H54 (cell line): ENCODE measurements at regions not wholly inside any gene's neighbourhood (a gene's known extent, or its start where the extent isn't known, plus 50 kb on each side); places are given as distances from the start of the nearest gene placed in this dataset.

Experiments
- DNase-seq: peaks from one replicate; pipeline ENCODE4 v3.0.0; 2011; ENCODE audit warnings: low spot score, mixed read lengths; ENCODE audit not compliant: insufficient read length
- FAIRE-seq: peaks from 3 replicates; lab custom pipeline; 2011; peaks lifted over from hg19 to GRCh38; lab: Jason Lieb, UNC
- POLR2A ChIP-seq: IDR thresholded peaks from 2 replicates; pipeline ENCODE4 v1.6.1; 2011; ENCODE audit warnings: low read depth, mild to moderate bottlenecking, low read length

- TF ChIP-seq POLR2A, result no peak
- FAIRE-seq (no peak), DNase-seq (no peak)
These were observed 150.0 kb upstream of the GSC start for GRCh38 chr14:94919896-94920295.

DNA sequence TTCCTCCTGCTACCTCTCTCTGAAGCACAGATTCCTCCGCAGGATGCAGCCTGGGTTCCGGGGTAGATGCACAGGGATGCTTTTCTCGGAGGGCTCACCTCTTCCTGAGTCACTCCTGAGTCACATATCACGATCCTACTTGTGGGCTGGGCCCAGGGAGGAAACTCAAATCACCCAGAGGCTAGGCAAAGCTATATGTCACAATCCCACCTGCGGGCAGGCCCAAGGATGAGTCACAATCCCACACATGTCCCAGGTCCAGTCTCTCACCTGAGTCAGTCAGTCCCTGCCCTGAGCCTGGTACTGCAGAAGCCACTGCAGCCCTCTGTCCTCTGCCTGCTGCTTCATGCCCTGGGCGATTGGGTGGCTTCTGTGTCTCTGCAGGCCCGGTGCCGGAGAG is 149.0 kb upstream of the GSC start:
- DNase-seq (no peak), FAIRE-seq (no peak)
- TF ChIP-seq POLR2A, result no peak

DNA sequence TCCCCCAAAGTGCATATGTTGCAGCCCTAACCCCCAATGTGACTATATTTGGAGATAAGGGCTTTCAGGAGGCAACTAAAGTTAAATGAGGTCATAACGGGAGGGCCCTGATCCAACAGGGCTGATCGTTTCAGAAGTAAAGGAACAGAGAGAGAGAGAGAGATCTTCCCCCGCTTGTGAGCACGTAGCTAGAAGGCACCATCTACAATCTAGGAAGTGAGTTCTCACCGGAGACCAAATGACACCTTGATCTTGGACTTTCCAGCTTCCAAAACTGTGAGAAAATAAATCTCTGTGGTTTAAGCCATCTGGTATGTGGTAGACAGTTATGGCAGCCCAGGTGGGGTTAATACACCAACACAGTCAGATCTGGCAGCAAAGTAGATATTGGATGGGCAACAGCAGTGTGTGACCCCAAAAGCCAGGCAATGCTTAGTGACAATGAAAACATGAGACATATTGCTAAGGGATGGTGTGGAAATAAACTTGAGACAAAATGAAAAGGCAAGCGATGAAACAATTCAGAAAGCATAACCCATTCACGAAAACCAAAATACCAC is 147.2 kb upstream of the GSC start:
- no peak for FAIRE-seq
- no peak for DNase-seq
- TF ChIP-seq POLR2A, result no peak

DNA sequence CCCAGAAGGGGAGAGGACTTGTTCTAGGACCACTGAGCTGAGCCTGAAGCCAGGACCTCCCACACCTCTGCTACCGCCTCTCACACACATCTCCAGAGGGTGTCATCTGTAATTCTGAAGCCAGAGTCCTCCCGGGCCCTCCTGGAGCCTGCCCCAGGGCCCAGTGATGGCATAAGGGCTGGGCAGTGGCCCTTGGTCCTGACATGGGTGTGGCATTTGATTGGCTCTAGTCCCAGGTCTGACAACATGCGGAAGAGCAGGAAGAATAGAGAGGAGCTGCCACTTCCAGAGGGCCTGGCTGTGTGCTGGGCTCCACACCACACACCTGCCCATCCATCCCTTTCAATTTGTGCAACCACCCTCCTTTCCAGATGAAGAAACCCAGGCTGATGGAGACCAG is 144.3 kb upstream of the GSC start:
- no peak for DNase-seq
- FAIRE-seq, result no peak
- no peak for TF ChIP-seq POLR2A

DNA sequence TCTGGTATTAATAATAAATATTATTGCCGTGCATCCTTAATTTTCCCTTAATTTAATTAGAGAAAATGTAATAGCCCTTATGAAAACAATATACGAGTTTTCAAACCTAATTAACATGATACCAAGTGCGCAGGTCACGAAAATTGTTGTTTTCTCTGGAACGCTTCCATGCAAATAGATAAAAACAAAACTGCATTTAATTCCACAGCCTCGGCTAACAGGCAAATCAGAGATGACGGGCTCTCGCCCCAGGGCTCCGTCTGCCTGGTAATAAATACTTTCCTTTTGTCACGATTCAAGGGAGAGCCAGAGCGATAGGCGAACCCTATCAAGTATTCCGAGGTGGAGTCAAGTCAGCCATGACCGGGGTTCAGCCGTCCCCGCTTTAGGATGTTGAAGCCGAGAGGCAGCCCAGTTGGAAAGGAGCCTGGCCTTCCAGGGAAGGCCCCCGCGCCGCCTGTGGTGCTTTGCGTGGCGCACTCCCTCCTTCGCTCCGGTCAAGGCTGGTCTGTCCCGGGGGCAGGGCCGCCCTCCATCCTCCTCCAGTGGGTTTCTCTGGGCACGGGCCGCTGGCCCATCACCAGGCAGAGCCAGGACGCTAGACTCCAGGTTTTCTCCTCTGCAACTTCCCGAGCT is 137.8 kb upstream of the GSC start:
- no peak for DNase-seq
- TF ChIP-seq POLR2A, result no peak

DNA sequence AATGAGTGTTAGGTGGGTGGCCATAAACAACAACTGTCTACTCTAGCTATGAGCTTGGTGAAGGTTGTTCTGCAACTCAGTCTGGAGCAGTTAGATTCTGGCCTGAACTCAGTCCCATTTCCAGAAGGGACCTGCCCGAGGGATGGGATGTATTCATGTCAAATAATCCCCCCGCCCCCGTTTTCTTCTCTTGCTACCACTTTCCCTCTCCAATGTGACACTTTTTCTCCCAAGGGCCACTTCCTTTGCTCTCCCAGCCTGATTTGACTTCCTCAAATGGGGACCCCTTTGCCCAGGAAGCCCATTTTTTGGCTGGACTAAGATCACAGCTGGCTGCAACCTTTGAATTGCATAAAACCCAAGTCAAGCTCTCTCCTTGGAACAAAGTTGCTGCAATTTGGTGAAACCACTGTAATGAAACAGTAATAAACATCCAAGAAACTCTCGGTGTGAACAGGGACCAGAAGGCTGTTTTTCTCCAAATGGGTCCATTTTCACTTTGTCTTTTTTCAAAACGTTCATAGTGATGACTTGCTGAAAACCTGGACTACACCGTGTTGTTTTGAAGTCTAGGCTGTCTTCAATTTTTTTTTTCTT is 137.2 kb upstream of the GSC start:
- FAIRE-seq (no peak), DNase-seq (no peak)
- no peak for TF ChIP-seq POLR2A

More for the DNA sequence above, 137.8 kb upstream of the GSC start:
- FAIRE-seq, result no peak

GRCh38 chr14:94906577-94906976 is 136.7 kb upstream of the GSC start:
- no peak for FAIRE-seq
- no peak for TF ChIP-seq POLR2A

GRCh38 chr14:94904636-94905035 is 134.7 kb upstream of the GSC start:
- DNase-seq, result no peak
- FAIRE-seq, result no peak
- no peak for TF ChIP-seq POLR2A

More at GRCh38 chr14:94906577-94906976, 136.7 kb upstream of the GSC start:
- DNase-seq, result no peak

DNA sequence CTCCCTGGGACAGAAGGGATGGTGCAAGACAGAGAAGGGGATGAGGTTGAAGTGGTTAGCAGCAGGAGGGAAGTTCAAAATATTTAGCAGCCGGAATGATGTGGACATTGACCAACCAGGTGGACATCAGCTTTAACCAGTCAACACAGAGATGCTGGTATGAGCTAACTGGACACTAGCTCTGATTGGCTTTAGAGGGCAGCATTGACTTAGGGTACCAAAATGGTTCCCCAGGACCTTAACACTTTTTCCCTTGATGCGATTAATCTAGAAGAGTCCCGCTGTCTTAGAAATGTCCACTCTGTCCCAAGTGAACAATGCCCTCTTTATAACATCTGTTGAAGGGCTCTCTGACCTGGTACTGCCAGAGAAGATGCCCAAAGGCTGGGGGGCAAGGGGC is 134.0 kb upstream of the GSC start:
- TF ChIP-seq POLR2A, result no peak
- no peak for DNase-seq
- FAIRE-seq, result no peak

- no peak for FAIRE-seq
- no peak for DNase-seq
- TF ChIP-seq POLR2A, result no peak
These were observed 133.4 kb upstream of the GSC start for GRCh38 chr14:94903338-94903737.

DNA sequence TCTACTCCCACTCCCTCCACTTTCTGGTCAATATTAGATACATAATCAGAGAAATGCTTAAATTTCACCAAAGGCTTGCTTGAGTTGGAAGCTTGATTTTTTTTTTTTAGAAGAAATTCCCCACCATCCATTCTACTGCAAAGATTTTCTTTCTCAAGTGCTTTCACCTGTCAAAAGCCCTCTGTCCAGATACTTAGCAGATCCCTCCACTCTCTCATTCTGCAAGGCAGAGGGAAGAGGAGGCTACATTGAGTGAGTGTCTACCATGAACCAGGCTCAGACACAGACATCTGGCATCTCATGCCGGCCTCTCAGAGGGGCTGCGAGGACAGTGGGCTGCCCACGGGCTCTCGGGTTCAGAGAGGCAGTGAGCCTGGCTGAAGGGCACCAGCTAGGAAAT is 127.6 kb upstream of the GSC start:
- no peak for DNase-seq
- TF ChIP-seq POLR2A, result no peak
- no peak for FAIRE-seq

DNA sequence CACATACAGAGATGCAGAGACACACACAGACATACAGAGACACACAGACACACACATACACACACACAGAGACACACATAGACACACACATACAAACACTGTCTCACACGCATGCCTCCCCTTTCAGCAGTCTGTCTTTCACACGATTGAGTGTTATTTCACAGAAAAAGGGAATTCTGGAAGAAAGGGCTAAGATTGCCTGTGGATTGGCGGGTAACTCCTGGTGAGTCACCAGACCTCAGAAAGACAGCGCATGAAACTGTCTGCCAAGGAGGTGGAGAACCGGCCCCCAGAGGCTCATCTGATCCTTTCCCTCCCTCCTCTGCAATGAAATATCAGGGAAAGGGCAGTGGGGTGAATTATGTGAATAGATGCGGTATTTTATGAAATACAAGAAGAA is 127.2 kb upstream of the GSC start:
- FAIRE-seq, result no peak
- DNase-seq, result no peak
- TF ChIP-seq POLR2A, result no peak

DNA sequence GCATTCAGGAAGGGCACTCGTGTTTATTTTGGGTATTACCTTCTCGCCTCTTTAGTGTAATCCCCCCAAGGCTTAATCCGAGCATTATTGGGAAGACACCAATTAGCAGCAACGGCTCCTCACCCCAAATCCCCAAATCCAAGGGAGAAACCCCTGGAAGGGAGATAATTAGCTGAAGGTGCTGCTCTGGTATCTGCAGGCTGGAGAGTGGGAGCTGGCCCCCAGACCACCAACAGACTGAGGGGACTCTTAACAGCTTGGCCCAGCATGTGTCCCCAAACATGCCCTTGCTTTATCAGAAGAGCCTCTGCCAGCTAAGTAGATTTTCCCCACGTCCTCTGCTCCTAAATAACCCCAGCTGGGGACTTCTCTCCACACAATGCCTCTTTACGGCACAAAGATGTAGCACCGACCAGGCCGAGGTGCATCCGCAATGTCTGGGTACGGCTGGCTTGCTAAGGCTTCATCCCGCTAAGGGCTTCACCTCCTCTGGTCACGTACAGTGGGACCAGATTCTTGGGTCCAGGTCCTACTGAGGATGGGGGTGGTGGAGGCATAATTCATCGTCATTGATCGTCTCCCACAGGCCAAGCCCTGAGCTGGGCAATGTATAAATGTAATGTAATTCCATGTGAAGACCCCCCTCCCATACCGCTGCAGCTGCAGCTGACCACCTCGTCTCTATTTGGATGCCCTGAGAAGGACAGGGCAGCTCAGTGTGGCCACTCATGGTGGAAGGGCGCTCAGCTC is 123.7 kb upstream of the GSC start:
- no peak for FAIRE-seq
- no peak for TF ChIP-seq POLR2A
- no peak for DNase-seq

- no peak for TF ChIP-seq POLR2A
- FAIRE-seq (no peak), DNase-seq (no peak)
These were observed 120.9 kb upstream of the GSC start for GRCh38 chr14:94890785-94891184.
